Non-pigmented ciliary epithelial cell (primary cell): ENCODE measurements at regions not wholly inside any gene's neighbourhood (a gene's known extent, or its start where the extent isn't known, plus 50 kb on each side); places are given as distances from the start of the nearest gene placed in this dataset.
"Not testable (repeated sequence)": the region's sequence is repeated elsewhere in the genome, so short reads cannot be mapped to it uniquely, and the experiment has no call there.

Experiments
- DNase-seq: peaks from one replicate; pipeline ENCODE4 v3.0.0-alpha.2; 2010; ENCODE audit warnings: low read depth

GRCh38 chr7:3094701-3095445, 51.2 kb upstream of the CARD11 start:
- DNase-seq: no peak

GRCh38 chr7:3097734-3098133, 54.1 kb upstream of the CARD11 start:
- no peak for DNase-seq

- DNase-seq: no peak
These were observed 58.5 kb upstream of the CARD11 start for GRCh38 chr7:3102159-3102558.

- DNase-seq: no peak
These were observed 60.1 kb upstream of the CARD11 start for GRCh38 chr7:3103614-3104398.

- no peak for DNase-seq
These were observed 62.2 kb upstream of the CARD11 start for GRCh38 chr7:3105856-3106255.

GRCh38 chr7:3106361-3106826, 62.7 kb upstream of the CARD11 start:
- no peak for DNase-seq

GRCh38 chr7:3107228-3107763, 63.6 kb upstream of the CARD11 start:
- no peak for DNase-seq

GRCh38 chr7:3107889-3108570, 64.4 kb upstream of the CARD11 start:
- DNase-seq: no peak

- no peak for DNase-seq
These were observed 65.7 kb upstream of the CARD11 start for GRCh38 chr7:3109311-3109915.

- no peak for DNase-seq
These were observed 68.9 kb upstream of the CARD11 start for GRCh38 chr7:3112479-3113134.

GRCh38 chr7:3114917-3115316, 71.2 kb upstream of the CARD11 start:
- DNase-seq: no peak

GRCh38 chr7:3117081-3117480, 73.4 kb upstream of the CARD11 start:
- DNase-seq: no peak

GRCh38 chr7:3117488-3118231, 74.0 kb upstream of the CARD11 start:
- no peak for DNase-seq

GRCh38 chr7:3119352-3119927, 75.8 kb upstream of the CARD11 start:
- not testable (repeated sequence) for DNase-seq

GRCh38 chr7:3119963-3120362, 76.3 kb upstream of the CARD11 start:
- no peak for DNase-seq

- DNase-seq: no peak
These were observed 76.8 kb upstream of the CARD11 start for GRCh38 chr7:3120513-3120912.

- DNase-seq: no peak
These were observed 85.3 kb upstream of the CARD11 start for GRCh38 chr7:3128857-3129490.

- DNase-seq: no peak
These were observed 90.2 kb upstream of the CARD11 start for GRCh38 chr7:3133811-3134385.

GRCh38 chr7:3134745-3135144, 91.1 kb upstream of the CARD11 start:
- no peak for DNase-seq

GRCh38 chr7:3135626-3136025, 92.0 kb upstream of the CARD11 start:
- no peak for DNase-seq
